Umbilical cord (tissue), 1 donor: ENCODE measurements at regions not wholly inside any gene's neighbourhood (a gene's known extent, or its start where the extent isn't known, plus 50 kb on each side); places are given as distances from the start of the nearest gene placed in this dataset.
"Not testable (repeated sequence)": the region's sequence is repeated elsewhere in the genome, so short reads cannot be mapped to it uniquely, and the experiment has no call there.

Source experiments
- DNase-seq: peaks from one replicate; pipeline ENCODE4 v3.0.0-alpha.2; 2015; ENCODE audit warnings: low spot score

DNA sequence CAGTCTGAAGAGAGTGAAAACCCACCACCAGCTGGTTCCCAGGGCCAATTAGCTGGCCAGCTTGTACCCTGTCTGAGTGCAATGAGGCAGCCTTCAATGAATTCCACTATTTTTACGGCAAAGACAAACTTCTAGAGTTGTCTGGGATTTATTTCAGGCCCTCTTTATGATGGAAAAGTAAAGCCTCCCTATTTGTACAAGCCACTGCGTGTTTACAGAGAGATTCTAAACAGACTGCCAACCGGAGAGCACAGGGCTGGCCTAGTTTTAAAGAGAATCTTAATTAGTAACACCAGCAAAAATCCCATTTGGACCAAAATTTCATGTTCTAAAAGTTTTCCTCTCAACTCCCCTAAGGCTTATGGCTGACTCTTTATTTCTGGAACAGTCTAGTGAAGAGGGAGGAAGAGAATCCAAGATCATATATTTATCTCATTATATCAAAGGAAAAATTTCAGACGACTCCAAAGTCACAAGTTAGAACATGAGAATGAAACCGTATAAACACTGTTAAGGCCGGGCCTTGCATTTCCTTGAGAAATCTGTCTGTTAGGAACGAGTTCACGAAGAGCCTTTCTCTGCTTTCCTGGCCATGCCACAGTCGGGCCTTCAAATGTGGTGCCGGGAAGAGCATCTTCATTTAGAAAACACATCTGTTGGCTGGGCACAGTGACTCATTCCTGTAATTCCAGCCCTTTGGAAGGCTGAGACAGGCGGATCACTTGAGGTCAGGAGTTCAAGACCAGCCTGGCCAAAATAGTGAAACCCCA, 724.6 kb upstream of the NRP1 start:
- no peak for DNase-seq

DNA sequence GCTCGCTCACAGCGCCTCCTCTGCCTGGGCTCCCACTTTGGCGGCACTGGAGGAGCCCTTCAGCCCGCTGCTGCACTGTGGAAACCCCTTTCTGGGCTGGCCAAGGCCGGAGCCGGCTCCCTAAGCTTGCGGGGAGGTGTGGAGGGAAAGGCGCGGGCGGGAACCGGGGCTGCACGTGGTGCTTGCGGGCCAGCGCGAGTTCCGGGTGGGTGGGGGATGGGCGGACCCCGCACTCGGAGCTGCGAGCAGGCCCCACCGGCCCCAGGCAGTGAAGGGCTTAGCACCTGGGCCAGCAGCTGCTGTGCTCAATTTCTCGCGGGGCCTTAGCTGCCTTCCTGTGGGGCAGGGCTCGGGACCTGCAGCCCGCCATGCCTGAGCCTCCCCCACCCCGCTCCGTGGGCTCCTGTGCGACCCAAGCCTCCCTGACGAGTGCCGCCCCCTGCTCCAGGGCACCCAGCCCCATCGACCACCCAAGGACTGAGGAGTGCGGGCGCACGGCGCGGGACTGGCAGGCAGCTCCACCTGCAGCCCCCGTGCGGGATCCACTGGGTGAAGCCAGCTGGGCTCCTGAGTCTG, 721.0 kb upstream of the NRP1 start:
- DNase-seq = not testable (repeated sequence)

DNA sequence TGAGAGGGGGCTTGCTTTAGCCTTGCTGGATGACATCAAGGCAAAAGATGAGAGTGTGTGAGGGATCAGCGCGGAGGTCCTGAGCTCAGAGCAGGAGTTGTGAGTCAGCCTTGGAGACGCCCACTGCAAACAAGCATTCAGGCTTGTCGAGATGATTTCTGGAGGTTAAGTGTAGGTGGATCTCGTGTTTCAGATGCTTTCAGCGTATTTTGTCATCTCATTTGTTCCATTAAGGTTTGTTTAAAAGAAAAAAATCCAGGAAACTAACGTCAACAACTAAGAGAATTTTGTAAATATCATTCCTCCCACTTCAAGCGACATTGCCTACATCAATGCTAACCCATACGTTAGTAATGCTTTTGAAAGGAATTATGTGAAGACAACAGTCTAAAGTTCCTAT, 715.4 kb upstream of the NRP1 start:
- peak; percentile 42 for DNase-seq

DNA sequence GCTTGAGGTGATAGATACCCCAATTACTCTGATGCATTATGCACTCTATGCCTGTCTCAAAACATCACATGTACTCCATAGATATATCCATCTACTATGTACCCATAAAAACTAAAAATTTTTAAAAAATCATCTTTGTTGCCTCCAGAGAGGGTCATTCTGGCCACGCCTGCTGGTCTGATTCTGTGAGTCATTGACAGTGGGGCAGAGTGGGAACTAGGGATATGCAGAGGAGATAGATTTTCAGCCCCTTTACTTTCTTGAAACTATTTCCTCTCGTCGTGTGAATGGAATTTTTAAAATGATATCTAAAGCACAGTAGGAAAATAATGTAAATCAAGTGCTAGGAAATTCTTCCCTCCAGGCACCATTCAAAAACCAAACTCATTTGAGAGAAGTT, 715.0 kb upstream of the NRP1 start:
- peak; percentile 9 for DNase-seq

DNA sequence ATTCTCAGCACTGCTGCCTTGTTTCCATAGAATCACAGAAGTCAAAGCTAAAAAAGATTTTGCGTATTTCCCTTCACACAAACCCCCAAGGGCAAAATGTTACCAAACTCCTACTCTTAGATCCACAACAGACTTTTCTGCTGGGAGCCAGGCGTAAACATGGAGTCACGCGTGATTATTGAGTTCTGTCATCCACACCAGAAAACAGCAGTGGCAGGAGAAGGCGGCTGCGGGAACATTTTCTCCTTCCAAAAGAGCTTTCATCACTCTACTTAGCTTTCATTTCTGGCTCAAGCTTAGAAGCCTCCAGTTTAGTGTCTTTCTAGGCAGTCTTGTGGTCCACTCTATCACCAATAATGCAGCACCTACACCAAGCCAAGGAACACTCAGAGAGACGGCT, 712.9 kb upstream of the NRP1 start:
- DNase-seq = no peak

DNA sequence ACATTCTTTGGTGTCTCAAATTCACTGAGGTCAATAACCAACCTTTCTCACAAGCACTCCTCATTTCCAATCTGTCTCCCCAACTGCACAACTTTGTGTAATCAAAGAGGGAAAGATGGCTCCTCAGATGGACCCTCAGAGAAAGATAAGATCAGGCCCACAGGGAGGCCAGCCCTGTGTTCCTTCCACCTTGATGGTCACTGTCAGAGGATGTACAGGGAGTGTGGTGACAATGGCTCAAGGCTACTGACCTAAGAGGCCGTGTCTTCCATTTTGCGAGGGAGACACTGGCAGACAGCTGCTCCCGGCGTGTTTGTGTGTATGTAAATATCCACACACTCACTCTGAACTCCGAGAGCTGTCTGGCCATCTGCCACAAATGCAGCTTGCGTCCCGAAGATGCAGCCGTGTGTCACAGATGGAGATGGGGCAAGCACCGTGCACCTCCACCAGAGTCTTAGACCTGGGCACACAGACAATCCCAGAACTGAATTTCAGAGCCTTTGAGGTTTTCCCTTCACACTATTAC, 712.1 kb upstream of the NRP1 start:
- no peak for DNase-seq

DNA sequence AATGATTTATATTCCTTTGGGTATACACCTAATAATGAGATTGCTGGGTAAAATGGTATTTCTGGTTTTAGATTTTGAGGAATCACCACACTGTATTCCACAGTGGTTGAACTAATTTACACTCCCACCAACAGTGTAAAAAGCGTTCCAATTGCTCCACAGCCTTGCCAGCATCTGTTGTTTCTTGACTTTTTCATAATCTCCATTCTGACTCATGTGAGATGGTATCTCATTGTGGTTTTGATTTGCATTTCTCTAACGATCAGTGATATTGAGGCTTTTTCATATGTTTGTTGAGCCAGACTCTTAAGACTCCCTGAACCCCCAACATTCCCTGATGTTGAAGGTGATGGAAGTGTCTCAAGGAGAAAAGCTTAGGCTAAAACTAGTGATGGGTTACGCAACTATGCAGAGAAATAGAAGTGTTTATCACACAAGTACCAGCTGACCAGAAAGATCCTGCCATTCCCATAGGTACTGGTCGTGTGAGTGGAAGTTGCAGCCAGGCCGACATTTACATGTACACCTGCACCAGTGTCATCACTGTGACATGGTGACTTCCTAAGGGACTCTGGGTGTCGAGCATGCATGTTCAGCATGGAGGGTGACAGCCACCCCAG, 711.2 kb upstream of the NRP1 start:
- DNase-seq = no peak

DNA sequence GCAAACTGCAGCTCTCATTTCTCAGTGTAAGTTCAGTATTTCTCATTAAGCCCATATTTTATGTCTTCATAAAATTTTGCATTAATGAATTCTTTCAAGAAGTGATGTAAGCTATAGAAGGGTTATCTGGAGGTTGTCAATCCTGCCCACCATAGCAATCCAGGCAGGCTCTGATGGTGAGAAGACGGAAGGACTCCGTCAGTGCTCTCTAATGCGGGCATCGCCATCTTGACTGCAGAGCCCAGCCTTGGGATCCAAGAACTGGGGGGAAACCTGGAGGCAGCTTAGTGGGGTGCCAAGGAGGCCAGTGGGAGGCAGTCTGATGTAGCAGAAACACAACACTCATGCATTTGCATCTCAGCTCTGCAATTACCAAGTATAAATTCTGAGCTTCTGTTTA, 707.4 kb upstream of the NRP1 start:
- no peak for DNase-seq

DNA sequence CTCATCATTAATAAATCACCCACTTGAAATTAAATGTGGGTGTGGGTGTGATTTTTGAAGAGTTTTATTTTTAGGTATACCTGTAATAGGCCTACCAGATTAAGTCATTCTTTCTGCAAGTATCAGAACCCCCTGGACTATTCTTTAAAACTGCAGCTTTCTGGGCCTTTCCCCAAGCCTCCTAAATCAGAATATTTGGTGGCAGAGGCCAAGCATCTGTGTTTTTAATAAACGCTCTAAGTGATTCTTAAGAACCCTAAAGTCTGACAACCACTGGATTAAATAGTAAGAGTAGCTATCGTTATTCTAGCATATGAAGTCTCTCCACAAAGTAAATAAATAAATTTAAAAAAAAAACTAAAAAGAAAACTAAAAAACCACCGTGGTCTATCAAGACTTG, 703.0 kb upstream of the NRP1 start:
- DNase-seq = no peak

DNA sequence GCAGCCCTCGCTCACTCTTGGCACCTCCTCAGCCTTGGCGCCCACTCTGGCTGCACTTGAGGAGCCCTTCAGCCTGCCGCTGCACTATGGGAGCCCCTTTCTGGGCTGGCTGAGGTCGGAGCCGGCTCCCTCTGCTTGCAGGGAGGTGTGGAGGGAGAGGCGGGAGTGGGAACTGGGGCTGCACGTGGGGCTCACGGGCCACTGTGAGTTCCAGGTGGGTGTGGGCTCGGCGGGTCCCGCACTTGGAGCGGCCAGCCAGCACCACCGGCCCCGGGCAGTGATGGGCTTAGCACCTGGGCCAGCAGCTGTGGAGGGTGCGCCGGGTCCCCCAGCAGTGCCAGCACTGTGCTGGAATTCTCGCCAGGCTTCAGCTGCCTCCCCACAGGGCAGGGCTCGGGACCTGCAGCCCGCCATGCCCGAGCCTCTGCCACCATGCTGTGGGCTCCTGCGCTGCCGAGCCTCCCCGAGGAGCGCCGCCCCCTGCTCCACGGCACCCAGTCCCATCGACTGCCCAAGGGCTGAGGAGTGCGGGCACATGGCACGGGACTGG, 700.8 kb upstream of the NRP1 start:
- DNase-seq = not testable (repeated sequence)

DNA sequence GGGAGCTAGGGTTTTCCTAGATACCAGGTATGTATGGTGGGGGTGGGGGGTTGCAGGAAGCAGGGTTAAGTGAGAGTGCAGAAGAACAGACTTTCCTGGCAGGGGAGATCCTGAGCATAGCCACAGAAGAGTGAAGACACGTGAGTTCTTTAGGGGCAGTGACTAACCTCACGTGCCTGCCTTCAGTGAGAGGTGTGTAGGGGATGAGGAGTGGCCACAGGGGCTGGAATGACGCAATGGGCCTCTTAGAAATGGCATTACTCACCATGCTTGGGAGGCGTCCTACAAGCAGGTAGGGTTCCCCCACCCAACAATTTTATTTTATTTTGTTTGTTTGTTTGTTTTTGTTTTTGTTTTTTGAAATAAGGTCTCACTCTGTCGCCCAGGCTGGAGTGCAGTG, 698.6 kb upstream of the NRP1 start:
- no peak for DNase-seq

DNA sequence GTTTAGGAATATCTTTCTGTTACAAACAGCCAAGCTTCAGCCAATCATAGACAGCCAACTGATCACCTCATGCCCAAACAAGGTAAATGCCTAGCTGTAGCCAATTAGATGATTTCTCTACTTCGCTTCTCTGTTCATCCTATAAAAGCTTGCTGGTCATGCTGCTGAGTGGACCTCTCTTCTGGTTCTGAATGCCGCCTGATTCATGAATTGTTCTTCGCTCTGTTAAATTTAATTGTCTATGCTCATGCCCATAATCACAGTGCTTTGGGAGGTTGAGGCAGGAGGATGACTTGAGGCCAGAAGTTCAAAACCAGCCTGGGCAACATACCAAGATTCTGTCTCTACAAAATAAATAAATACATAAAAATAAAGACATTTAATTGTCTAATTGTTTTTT, 698.1 kb upstream of the NRP1 start:
- no peak for DNase-seq

DNA sequence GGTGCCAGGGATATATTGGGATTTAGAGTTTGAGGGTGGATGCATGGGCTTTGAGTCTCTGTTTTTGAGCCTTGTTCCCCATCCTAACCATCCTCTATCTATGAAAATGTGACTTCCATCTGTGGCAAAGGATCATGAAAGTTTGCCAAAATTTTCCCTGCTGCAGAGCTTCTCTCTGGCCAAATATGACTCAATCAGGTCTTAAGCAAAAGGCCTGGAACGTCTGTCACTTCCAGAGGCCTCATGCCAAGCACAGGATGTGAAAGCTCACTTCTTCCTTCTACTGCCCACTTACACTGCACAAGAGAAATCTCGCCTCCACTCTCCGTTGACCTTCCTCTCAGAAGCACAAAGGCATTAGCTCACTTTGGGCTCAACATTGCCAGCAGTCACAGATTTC, 696.9 kb upstream of the NRP1 start:
- peak; percentile 60 for DNase-seq

DNA sequence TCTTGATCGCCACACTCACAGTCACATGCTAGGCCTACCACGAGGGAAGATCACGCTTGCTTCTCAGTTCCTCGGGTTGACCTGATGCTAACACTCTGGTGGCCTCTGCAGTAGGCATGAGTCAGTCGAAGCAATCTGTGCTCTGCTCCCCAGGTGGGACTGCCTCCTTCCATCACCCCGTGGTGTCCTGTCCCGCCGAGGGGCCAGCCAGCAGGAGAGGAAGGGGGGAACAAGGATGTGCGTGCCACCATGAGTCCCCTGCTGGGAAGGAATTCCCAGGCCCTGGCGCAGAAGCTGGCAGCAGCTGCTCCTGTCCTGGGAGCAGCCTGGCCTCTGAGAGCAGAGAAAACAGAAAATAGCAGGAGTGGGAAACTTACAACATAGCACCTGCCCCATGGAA, 695.0 kb upstream of the NRP1 start:
- no peak for DNase-seq

DNA sequence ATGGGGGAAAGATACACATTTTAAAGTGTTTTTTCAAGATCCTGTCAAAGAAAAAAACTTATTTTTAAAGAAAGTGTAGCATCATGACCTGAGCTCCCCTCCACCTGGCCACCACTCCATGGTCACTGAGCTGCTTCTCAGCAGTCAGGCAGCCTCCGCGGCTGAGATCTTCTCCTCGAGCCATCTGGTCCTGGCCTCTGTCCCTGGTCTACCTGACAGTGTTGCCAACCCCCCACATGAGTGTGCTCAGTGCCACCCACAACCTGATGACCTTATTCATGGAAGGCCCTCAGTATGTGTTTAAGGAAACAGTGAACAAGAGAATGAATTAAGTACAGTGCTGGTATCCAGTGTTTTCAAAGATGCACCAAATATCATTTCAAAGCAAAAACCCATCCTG, 694.5 kb upstream of the NRP1 start:
- DNase-seq = no peak

DNA sequence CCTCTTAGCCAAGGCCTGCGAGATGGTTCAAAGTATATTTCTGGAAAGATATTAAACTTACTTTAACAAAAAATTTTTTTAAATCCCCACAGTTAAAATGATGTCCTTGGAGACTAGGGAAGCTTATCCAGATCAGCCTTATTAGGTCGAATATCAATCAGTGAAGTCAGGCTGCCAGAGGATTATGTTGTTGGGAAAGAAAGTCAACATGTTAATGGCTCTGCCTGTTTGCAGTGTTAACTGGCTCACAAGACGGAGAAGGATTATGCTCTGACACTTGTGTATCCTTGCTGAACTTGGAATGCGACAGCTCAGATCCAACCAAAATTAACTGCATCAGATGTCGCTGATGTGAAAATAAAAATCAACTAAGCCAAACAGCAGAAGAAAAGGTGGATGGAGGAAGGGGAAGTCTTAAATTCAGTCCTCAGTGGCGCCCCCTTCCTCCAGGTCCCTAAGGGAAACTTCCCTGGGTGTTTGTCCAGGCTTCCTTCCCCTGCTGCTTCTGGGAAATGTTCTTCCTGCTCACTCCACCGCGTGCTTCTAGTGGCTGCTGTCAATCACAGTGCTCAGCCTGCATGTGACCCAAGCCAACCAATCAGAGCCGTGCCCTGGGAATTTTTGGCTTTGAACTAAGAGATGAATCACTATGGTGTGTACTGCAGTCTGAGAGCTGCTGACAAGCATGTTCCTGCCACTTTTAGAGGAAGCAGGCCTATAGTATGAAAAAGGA, 690.4 kb upstream of the NRP1 start:
- peak; percentile 22 for DNase-seq

DNA sequence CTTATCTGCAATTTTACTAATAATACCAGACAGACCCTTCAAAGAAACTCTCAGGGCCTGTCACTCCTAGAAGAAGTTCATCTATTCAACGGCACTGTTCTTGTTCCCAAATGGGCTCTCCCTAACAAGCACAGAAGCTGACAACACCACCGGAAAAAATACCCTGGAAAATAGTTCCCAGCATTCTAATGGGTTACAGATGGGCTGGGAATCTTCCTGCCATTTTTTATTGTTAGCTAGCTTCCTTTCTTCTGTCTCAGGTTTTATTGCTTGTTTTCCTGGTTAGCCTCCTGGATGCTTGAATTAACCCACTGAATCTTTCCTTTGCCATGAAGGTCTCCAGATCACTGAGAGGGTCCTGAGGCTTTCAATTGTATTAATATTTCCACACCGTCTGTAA, 689.8 kb upstream of the NRP1 start:
- DNase-seq = no peak

DNA sequence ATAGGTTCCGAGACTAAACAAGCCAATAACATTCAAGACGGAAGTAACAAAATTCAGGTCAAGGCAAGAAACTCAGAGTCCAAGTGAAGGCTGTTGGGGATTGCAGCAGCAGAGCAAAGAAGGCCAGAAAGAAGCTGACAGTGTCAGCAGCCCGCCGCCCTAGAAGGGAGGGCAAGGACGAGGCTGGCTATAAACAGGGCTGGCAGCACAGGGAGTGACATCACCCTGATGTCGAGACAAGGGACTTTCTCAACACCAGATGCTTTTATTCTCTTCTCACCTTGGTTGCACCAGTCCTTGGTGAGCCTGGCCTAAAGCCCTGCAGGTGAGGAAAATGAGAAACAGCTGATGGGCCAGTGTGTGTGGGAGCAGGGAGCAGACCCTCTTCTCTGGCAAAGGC, 687.7 kb upstream of the NRP1 start:
- DNase-seq = no peak

DNA sequence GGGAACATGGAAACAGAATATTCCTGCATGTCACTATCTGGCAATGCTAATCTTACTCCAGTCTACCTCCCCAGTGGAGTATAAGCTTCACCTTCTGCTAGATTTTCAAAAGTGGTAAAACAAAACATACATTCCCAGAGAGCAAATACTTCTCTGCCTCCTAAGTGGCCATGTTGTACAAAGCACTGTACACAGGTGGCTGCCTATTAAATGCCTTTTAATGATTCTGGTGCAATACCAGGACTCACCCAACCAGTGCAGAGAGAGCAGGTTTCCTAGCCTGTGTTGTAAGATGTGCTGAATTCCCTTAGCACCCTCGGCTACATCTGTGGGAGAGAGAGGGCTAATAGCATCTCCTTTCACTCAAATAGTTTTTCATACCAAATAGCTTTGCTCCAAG, 684.3 kb upstream of the NRP1 start:
- no peak for DNase-seq

DNA sequence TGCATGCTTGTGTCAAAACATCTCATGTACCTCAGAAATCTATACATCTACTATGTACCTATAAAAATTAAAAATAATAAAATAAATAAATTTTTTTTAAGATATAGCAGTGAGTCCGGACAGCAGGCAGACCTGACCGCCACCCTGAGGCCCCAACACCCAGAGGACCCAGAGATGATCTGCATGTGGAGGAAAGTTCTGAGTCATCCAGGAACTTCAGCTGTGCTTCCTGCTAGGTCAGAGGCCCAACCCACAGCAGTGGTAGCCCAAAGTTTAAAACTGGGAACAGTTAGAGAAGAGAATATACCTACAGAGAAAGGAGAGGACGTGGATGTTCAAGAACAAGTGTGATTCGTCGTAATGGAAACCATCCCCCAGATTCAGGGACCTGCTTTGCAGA, 683.7 kb upstream of the NRP1 start:
- DNase-seq = no peak

DNA sequence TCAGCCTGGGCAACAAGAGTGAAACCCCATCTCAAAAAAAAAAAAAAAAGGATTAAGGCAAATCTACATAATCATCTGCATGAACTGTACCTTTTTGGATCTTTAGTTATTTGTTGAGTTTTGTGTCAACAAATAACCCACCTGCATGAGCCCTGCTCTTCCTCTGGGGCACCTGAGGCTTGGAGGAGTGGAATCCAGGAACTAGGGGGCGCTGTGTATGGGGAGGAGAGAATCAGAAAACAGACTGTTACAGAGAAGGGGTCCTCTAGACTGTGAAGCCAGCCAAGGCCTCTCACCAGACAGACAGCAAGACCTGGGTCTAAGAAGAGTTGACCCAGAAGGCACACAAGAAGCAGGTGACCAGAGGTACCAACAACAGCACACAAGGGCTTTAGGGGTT, 682.8 kb upstream of the NRP1 start:
- DNase-seq = no peak

DNA sequence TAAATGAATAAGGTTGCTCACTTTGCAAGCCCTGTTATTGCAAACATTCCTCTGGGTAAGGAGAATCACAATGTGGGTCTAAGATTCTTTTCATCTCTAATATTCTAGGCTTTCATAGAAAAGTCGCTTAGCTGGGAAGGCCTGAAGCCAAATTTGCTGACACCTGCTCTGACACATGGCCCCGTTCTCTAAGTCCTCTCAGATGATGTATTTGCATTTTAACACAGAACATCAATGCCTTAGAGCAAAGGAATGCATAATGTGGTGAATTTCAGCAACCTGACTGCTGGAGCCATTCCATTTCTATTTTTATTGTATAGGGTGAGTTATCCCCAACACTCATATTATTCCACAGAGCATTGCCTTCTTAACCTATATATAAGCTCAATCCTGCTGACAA, 682.1 kb upstream of the NRP1 start:
- DNase-seq = no peak
